ENCODE measurements at regions not wholly inside any gene's neighbourhood (a gene's known extent, or its start where the extent isn't known, plus 50 kb on each side); places are given as distances from the start of the nearest gene placed in this dataset.

GRCh38 chr12:67772267-67773169, 124.0 kb downstream of the DYRK2 start:
- TF ChIP-seq POLR2AphosphoS5 (IDR thresholded peaks at IDR 0.05; ENCODE audit: low read depth, low read length) (no peak), POLR2A (IDR thresholded peaks at IDR 0.05; ENCODE audit: low read depth, low read length) (no peak), PAX5 (IDR thresholded peaks at IDR 0.05; ENCODE audit: insufficient read depth, low read length, severe bottlenecking) (no peak), SPI1 (IDR thresholded peaks at IDR 0.05; ENCODE audit: low read depth, low read length) (no peak)
